GM23338 (cell line): ENCODE measurements at regions not wholly inside any gene's neighbourhood (a gene's known extent, or its start where the extent isn't known, plus 50 kb on each side); places are given as distances from the start of the nearest gene placed in this dataset.

Experiments used
- ATAC-seq: fragments of 200-7000 bp; cut with Tn5 transposase; 3 replicates; pipeline ENCODE4 v1.9.1; 2020
- DNase-seq: peaks from one replicate; pipeline ENCODE4 v3.0.0-alpha.2; 2015; ENCODE audit warnings: low spot score
- H2AFZ ChIP-seq: fragments of 200-600 bp; sonication (generic); 2 replicates; pipeline ENCODE4 v1.8.0; 2016; ENCODE audit warnings: antibody characterized with exemption, mild to moderate bottlenecking, moderate library complexity
- H3F3A ChIP-seq: fragments of 200-600 bp; sonication (generic); replicated peaks from 2 replicates; pipeline ENCODE4 v1.8.0; 2017; ENCODE audit warnings: antibody characterized with exemption, mixed run types, low read depth
- H3K27ac ChIP-seq: fragments of 200-600 bp; sonication (generic); 2 replicates; pipeline ENCODE4 v1.6.1; 2016; ENCODE audit warnings: low read depth
- H3K27me3 ChIP-seq: fragments of 200-600 bp; sonication (generic); 2 replicates; pipeline ENCODE4 v1.8.0; 2016; ENCODE audit warnings: mild to moderate bottlenecking, mixed run types, moderate library complexity; ENCODE audit not compliant: insufficient read depth
- H3K36me3 ChIP-seq: fragments of 200-600 bp; sonication (generic); 2 replicates; pipeline ENCODE4 v1.8.0; 2016; ENCODE audit warnings: mild to moderate bottlenecking; ENCODE audit not compliant: insufficient read depth
- H3K4me1 ChIP-seq: fragments of 200-600 bp; sonication (generic); 2 replicates; pipeline ENCODE4 v1.8.0; 2016; ENCODE audit warnings: mild to moderate bottlenecking, moderate library complexity; ENCODE audit not compliant: insufficient read depth
- H3K4me2 ChIP-seq: fragments of 200-600 bp; sonication (generic); 2 replicates; pipeline ENCODE4 v1.7.1; 2017; ENCODE audit warnings: mixed run types
- H3K4me3 ChIP-seq: fragments of 200-600 bp; sonication (generic); 2 replicates; pipeline ENCODE4 v1.6.1; 2016; ENCODE audit warnings: mixed run types
- H3K79me2 ChIP-seq: fragments of 200-600 bp; sonication (generic); replicated peaks from 2 replicates; pipeline ENCODE4 v1.8.0; 2017; ENCODE audit warnings: mild to moderate bottlenecking; ENCODE audit not compliant: insufficient read depth
- H3K9me2 ChIP-seq: fragments of 200-600 bp; sonication (generic); 2 replicates; pipeline ENCODE4 v1.8.0; 2017; ENCODE audit not compliant: insufficient read depth
- H4K20me1 ChIP-seq: fragments of 200-600 bp; sonication (generic); replicated peaks from 2 replicates; pipeline ENCODE4 v1.8.0; 2017; ENCODE audit warnings: mild to moderate bottlenecking; ENCODE audit not compliant: insufficient read depth
- H3K27ac Mint-ChIP-seq: 2 replicates; pipeline ENCODE4 v1.8.0; 2020; ENCODE audit warnings: inconsistent platforms, mild to moderate bottlenecking, moderate library complexity, mixed read lengths
- H3K27me3 Mint-ChIP-seq: 3 replicates; pipeline ENCODE4 v1.8.0; 2022; ENCODE audit warnings: low read depth, mild to moderate bottlenecking, moderate library complexity, mixed read lengths, inconsistent platforms; ENCODE audit not compliant: insufficient read depth, poor library complexity
- H3K36me3 Mint-ChIP-seq: 3 replicates; pipeline ENCODE4 v1.8.0; 2021; ENCODE audit warnings: low read depth, mild to moderate bottlenecking, inconsistent platforms, moderate library complexity, mixed read lengths
- H3K4me1 Mint-ChIP-seq: 3 replicates; pipeline ENCODE4 v1.8.0; 2020; ENCODE audit warnings: mild to moderate bottlenecking, inconsistent platforms, mixed read lengths
- H3K4me3 Mint-ChIP-seq: 3 replicates; pipeline ENCODE4 v1.8.0; 2021; ENCODE audit warnings: moderate library complexity, mild to moderate bottlenecking, inconsistent platforms, mixed read lengths
- H3K9me3 Mint-ChIP-seq: 3 replicates; pipeline ENCODE4 v1.8.0; 2020; ENCODE audit warnings: moderate library complexity, mild to moderate bottlenecking, inconsistent platforms, mixed read lengths
- CREB1 ChIP-seq: fragments of 250-450 bp; sonication (Bioruptor Pico); IDR thresholded peaks from 2 replicates; pipeline ENCODE4 v1.5.0; 2020; ENCODE audit warnings: low read depth, mild to moderate bottlenecking, moderate library complexity
- CTCF ChIP-seq, 2 experiments: fragments of 200-600 bp in 1 of 2; sonication (generic) in 1 of 2; conservative IDR thresholded peaks; 2 replicates each; pipeline versions ENCODE4 v1.5.1 to v1.6.1; 2016 to 2017; ENCODE audit warnings: antibody characterized with exemption in 2 of 2, low read depth in 2 of 2, mild to moderate bottlenecking in 2 of 2, moderate library complexity in 1 of 2
- ETS1 ChIP-seq: IDR thresholded peaks from 2 replicates; pipeline ENCODE4 v1.6.1; 2016; ENCODE audit warnings: antibody characterized with exemption
- EZH2 ChIP-seq: fragments of 200-600 bp; sonication (generic); IDR thresholded peaks from one replicate; pipeline ENCODE4 v1.8.0; 2017; ENCODE audit warnings: antibody characterized with exemption, mild to moderate bottlenecking, low read depth; ENCODE audit not compliant: unreplicated experiment
- EZH2phosphoT487 ChIP-seq: fragments of 200-600 bp; sonication (generic); IDR thresholded peaks from one replicate; pipeline ENCODE4 v1.8.1; 2018; ENCODE audit warnings: antibody characterized with exemption; ENCODE audit not compliant: unreplicated experiment
- NANOG ChIP-seq: IDR thresholded peaks from 2 replicates; pipeline ENCODE4 v1.6.1; 2016; ENCODE audit warnings: antibody characterized with exemption, borderline replicate concordance
- REST ChIP-seq: IDR thresholded peaks from one replicate; pipeline ENCODE4 v1.6.1; 2018; ENCODE audit warnings: antibody characterized with exemption; ENCODE audit not compliant: unreplicated experiment
- STAT1 ChIP-seq: IDR thresholded peaks from one replicate; pipeline ENCODE4 v1.6.1; 2016; ENCODE audit warnings: antibody characterized with exemption; ENCODE audit not compliant: unreplicated experiment
- ZNF114 ChIP-seq: fragments of 250-450 bp; sonication (Bioruptor Pico); IDR thresholded peaks from 2 replicates; pipeline ENCODE4 v1.5.0; 2020; ENCODE audit warnings: mild to moderate bottlenecking, moderate library complexity
- ZNF331 ChIP-seq: fragments of 250-450 bp; sonication (Bioruptor Pico); IDR thresholded peaks from 2 replicates; pipeline ENCODE4 v1.5.0; 2020; ENCODE audit warnings: low read depth, mild to moderate bottlenecking, moderate library complexity
- ZNF462 ChIP-seq: fragments of 250-450 bp; sonication (Bioruptor Pico); IDR thresholded peaks from 2 replicates; pipeline ENCODE4 v1.5.0; 2020; ENCODE audit warnings: mild to moderate bottlenecking, moderate library complexity

GRCh38 chr12:85661461-85662206 is 174.6 kb downstream of the RASSF9 start:
- TF ChIP-seq ETS1: no peak
- TF ChIP-seq STAT1: no peak
- no peak for TF ChIP-seq REST
- no peak for TF ChIP-seq CREB1
- no peak for TF ChIP-seq ZNF462 (CRISPR knock-in tag)
- TF ChIP-seq ZNF331 (CRISPR knock-in tag): no peak
- TF ChIP-seq EZH2: no peak
- no peak for TF ChIP-seq EZH2phosphoT487
- TF ChIP-seq NANOG: no peak
- TF ChIP-seq CTCF (conservative IDR thresholded peaks at IDR 0.05; ENCODE audit: low read depth in 2 of 2): no peak
- no peak for TF ChIP-seq ZNF114
- no peak overlapping the region for H3K4me2 ChIP-seq
- H3K9me3 Mint-ChIP-seq: peaks cover 23% of the 10 kb centered on the region
- no peaks in the 10 kb centered on the region for H3K27me3 ChIP-seq
- no peaks in the 10 kb centered on the region for H3K9me2 ChIP-seq
- peaks cover 23% of the 10 kb centered on the region for H3K36me3 Mint-ChIP-seq
- H3K4me3 ChIP-seq: no peak overlapping the region
- DNase-seq (no peak), ATAC-seq (no peak)
- H3K27me3 Mint-ChIP-seq: no peaks in the 10 kb centered on the region
- H3K4me3 Mint-ChIP-seq: no peak overlapping the region
- no peak overlapping the region for H3K27ac ChIP-seq
- no peak overlapping the region for H3K27ac Mint-ChIP-seq
- no peaks in the 10 kb centered on the region for H4K20me1 ChIP-seq
- no peaks in the 10 kb centered on the region for H3K79me2 ChIP-seq
- H3F3A ChIP-seq: no peaks in the 10 kb centered on the region
- no peaks in the 10 kb centered on the region for H3K4me1 ChIP-seq
- H2AFZ ChIP-seq: no peak overlapping the region
- H3K36me3 ChIP-seq: peaks cover 9% of the 10 kb centered on the region; the same call in 1 of the 2 replicates
- H3K4me1 Mint-ChIP-seq: no peaks in the 10 kb centered on the region
